ENCODE measurements at regions not wholly inside any gene's neighbourhood (a gene's known extent, or its start where the extent isn't known, plus 50 kb on each side); places are given as distances from the start of the nearest gene placed in this dataset.

DNA sequence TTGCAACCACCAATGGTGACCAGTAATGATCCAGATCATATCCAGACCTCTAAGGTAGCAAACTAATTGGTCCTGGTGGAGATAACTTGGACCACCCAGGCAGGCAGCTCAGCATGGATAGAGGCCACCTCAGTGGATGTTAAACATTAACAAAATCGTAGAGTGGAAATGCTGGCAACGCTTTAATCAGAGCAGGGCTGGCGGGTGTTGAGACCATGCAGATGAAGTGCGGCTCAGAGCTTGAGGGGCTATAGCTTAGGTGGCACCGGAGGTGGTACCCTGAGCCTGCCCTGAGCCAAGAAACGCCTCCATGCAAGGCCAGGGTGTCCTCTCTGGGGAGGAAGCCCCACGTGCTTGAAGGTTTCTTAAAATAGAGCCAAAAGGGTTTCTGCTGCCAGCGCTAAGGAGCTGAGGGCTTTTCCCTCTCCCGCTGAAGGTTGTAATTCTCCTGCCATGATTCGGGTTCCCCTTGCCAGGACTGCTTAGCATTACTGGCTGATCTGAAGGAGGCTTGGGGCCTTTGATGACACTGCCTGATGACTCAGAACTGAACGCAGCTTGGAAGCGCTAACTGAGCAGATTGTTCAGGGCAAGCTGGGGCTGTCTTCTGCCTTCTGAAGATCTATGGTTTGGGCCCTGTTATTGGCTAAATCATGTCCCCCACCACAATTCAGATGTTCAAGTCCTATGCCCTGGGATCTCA is 177.8 kb upstream of the ATP6AP2 start:
- no peaks in the 10 kb centered on the region for H3K79me2 ChIP-seq (ENCODE audit: insufficient read depth, low read length)
- H3K36me3 ChIP-seq (replicated peaks in 1 of 2; ENCODE audit: control insufficient read depth in 1 of 2, insufficient read depth in 2 of 2, low read length in 2 of 2), result no peaks in the 10 kb centered on the region
- no peaks in the 10 kb centered on the region; a peak in 1 of 5 replicates for H3K27me3 ChIP-seq (ENCODE audit: control insufficient read depth in 1 of 2, insufficient read depth in 2 of 2, low read length in 2 of 2)
- no peak overlapping the region for H3K9ac ChIP-seq (ENCODE audit: insufficient read depth, low read depth, low read length)
- 0 out of 2 replicates have a peak, but pooled peaks cover 8% of the 10 kb centered on the region for H3K4me1 ChIP-seq (ENCODE audit: insufficient read depth, low read length)
- H2AFZ ChIP-seq (ENCODE audit: low read length), result no peak overlapping the region
- BruUV-seq (replicated peaks), result no TSS peak
- ChIA-PET POLR2A (no interaction called here), CTCF (ENCODE audit: low intra/inter-chr PET ratio, low total read pairs) (no interaction called here)
- intact Hi-C loops (cut with micrococcal nuclease; ENCODE audit: unreplicated experiment) (no loop called here), in situ Hi-C loops (cut with HindIII; ENCODE audit: extremely low pct_ligation_motif_present, low pct_unique_long_range_greater_than_20kb) (no loop called here)
- H3K27ac ChIP-seq (ENCODE audit: extremely low read length, insufficient read depth, low read length), result no peak overlapping the region
- no peaks in the 10 kb centered on the region for H4K20me1 ChIP-seq (ENCODE audit: insufficient read depth, low read length)
- 0% methylated on average over 5 of the region's 12 CpGs for WGBS (ENCODE audit: low lambda C conversion rate)
- TF ChIP-seq ZNF382 (CRISPR knock-in tag; IDR thresholded peaks at IDR 0.05; ENCODE audit: borderline replicate concordance) (no peak), POLR2G (IDR thresholded peaks at IDR 0.05; ENCODE audit: low read depth, low read length) (no peak), SRSF1 (optimal IDR thresholded peaks at IDR 0.05; ENCODE audit: low read depth, low read length) (no peak), MTA3 (CRISPR knock-in tag; IDR thresholded peaks at IDR 0.05) (no peak), FOSL2 (CRISPR knock-in tag; IDR thresholded peaks at IDR 0.05) (peak; percentile 51), NBN (conservative IDR thresholded peaks at IDR 0.05) (no peak)
- TF ChIP-seq, protein P1, sequence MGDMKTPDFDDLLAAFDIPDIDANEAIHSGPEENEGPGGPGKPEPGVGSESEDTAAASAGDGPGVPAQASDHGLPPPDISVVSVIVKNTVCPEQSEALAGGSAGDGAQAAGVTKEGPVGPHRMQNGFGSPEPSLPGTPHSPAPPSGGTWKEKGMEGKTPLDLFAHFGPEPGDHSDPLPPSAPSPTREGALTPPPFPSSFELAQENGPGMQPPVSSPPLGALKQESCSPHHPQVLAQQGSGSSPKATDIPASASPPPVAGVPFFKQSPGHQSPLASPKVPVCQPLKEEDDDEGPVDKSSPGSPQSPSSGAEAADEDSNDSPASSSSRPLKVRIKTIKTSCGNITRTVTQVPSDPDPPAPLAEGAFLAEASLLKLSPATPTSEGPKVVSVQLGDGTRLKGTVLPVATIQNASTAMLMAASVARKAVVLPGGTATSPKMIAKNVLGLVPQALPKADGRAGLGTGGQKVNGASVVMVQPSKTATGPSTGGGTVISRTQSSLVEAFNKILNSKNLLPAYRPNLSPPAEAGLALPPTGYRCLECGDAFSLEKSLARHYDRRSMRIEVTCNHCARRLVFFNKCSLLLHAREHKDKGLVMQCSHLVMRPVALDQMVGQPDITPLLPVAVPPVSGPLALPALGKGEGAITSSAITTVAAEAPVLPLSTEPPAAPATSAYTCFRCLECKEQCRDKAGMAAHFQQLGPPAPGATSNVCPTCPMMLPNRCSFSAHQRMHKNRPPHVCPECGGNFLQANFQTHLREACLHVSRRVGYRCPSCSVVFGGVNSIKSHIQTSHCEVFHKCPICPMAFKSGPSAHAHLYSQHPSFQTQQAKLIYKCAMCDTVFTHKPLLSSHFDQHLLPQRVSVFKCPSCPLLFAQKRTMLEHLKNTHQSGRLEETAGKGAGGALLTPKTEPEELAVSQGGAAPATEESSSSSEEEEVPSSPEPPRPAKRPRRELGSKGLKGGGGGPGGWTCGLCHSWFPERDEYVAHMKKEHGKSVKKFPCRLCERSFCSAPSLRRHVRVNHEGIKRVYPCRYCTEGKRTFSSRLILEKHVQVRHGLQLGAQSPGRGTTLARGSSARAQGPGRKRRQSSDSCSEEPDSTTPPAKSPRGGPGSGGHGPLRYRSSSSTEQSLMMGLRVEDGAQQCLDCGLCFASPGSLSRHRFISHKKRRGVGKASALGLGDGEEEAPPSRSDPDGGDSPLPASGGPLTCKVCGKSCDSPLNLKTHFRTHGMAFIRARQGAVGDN (CRISPR knock-in tag; IDR thresholded peaks at IDR 0.05), result peak; percentile 24; the same call in 1 of the 2 replicates
- TF ChIP-seq, protein P2, sequence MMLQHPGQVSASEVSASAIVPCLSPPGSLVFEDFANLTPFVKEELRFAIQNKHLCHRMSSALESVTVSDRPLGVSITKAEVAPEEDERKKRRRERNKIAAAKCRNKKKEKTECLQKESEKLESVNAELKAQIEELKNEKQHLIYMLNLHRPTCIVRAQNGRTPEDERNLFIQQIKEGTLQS (CRISPR knock-in tag; IDR thresholded peaks at IDR 0.05), result no peak
- no peak for FAIRE-seq
- peak overlapping the region in 1 of 3 experiments; percentile 33; a peak in 1 of 6 replicates for H3K4me3 ChIP-seq (replicated peaks in 1 of 3; ENCODE audit: insufficient read depth in 1 of 3, low read depth in 2 of 3, low read length in 3 of 3)
- peak overlapping the region; percentile 67; the same call in 1 of the 2 replicates for H3K4me2 ChIP-seq (ENCODE audit: low read depth, low read length)
- no peak for DNase-seq (ENCODE audit: low spot score)
- no peaks in the 10 kb centered on the region for H3K9me3 ChIP-seq (ENCODE audit: low read length)
- ATAC-seq, result peak; percentile 72

All from HepG2 (cell line).